Activated CD4-positive, alpha-beta T cell treated with anti-CD3 and anti-CD28 coated beads for 36 hours (primary cell): ENCODE measurements at regions not wholly inside any gene's neighbourhood (a gene's known extent, or its start where the extent isn't known, plus 50 kb on each side); places are given as distances from the start of the nearest gene placed in this dataset.
"Not testable (repeated sequence)": the region's sequence is repeated elsewhere in the genome, so short reads cannot be mapped to it uniquely, and the experiment has no call there.

Experiments used
- ATAC-seq: fragments of 200-7000 bp; cut with Tn5 transposase; one replicate; pipeline ENCODE4 v1.10.0; 2021; ENCODE audit warnings: mild to moderate bottlenecking, moderate library complexity
- CTCF ChIA-PET: fragments of 350-600 bp; sonication (Branson Sonifier 250); formaldehyde crosslinking; loops from one replicate; lab custom pipeline; 2021; ENCODE audit warnings: antibody characterized with exemption; lab: Charles Lee
- POLR2A ChIA-PET: fragments of 350-600 bp; sonication (Branson Sonifier 250); formaldehyde crosslinking; loops from one replicate; lab custom pipeline; 2021; ENCODE audit warnings: antibody characterized with exemption, inconsistent platforms; lab: Charles Lee
- DNase-seq: peaks from one replicate; pipeline ENCODE4 v3.0.0-alpha.2; 2020
- H3K27ac Mint-ChIP-seq: one replicate; pipeline ENCODE4 v1.8.0; 2021; ENCODE audit warnings: mixed read lengths
- H3K27me3 Mint-ChIP-seq: one replicate; pipeline ENCODE4 v1.8.0; 2021; ENCODE audit warnings: mixed read lengths
- H3K36me3 Mint-ChIP-seq: one replicate; pipeline ENCODE4 v1.8.0; 2021; ENCODE audit warnings: low read depth, mixed read lengths
- H3K4me1 Mint-ChIP-seq: one replicate; pipeline ENCODE4 v1.8.0; 2021; ENCODE audit warnings: mixed read lengths
- H3K4me3 Mint-ChIP-seq: one replicate; pipeline ENCODE4 v1.8.0; 2021; ENCODE audit warnings: mild to moderate bottlenecking, moderate library complexity, mixed read lengths
- H3K9me3 Mint-ChIP-seq: one replicate; pipeline ENCODE4 v1.8.0; 2021; ENCODE audit warnings: low read depth, mixed read lengths
- intact Hi-C, 2 experiments: fragments of 100-400 bp; cut with DNase I in 1 of 2; cut with micrococcal nuclease in 1 of 2; formaldehyde crosslinking; loops; one replicate each; pipeline versions ENCODE4 v1.14.2 to v1.15.1; 2022 to 2024; cut with DNase I, micrococcal nuclease

DNA sequence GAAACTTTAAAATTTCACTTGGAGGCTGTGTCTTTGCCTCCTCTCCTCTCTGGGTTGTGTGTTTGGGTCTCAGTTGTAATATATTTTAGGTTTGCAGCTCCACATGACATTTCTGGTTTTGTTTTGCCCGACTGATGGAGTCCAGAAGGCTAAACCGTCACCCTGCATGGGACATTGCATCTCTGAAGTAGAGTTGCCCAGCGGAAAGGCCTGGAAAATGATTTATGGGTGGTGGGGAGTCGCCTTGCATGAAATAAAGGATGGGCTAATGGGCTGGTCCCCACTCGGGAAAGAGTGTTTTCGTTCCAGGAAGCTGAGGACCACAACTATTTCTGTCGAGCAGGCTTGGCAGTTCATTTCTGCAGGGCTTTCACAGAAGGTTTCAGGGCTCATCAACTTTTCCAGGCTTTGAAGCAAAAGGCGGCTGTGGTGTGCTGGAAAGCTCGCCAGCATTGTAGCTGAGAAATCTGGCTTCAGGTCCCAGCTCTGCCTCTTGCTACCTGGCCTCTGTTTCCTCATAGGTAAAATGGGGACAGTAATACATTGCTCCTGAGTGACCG is 74.8 kb upstream of the GSC start:
- DNase-seq (no peak), ATAC-seq (no peak)
- POLR2A ChIA-PET = no interaction called here
- H3K4me3 Mint-ChIP-seq = no peak overlapping the region
- intact Hi-C loops = no loop called here
- H3K9me3 Mint-ChIP-seq = no peaks in the 10 kb centered on the region
- H3K27ac Mint-ChIP-seq = no peak overlapping the region
- CTCF ChIA-PET = no interaction called here
- no peaks in the 10 kb centered on the region for H3K36me3 Mint-ChIP-seq
- H3K4me1 Mint-ChIP-seq = no peaks in the 10 kb centered on the region
- H3K27me3 Mint-ChIP-seq = no peaks in the 10 kb centered on the region

GRCh38 chr14:94840467-94840866 is 70.6 kb upstream of the GSC start:
- Mint-ChIP-seq H3K27me3 (peaks cover 2% of the 10 kb centered on the region), H3K27ac (no peak overlapping the region), H3K36me3 (no peaks in the 10 kb centered on the region), H3K4me3 (no peak overlapping the region), H3K4me1 (no peaks in the 10 kb centered on the region), H3K9me3 (no peaks in the 10 kb centered on the region)
- intact Hi-C loops = no loop called here
- ChIA-PET CTCF (no interaction called here), POLR2A (no interaction called here)
- ATAC-seq (no peak), DNase-seq (no peak)

GRCh38 chr14:94839348-94839747 is 69.4 kb upstream of the GSC start:
- H3K9me3 Mint-ChIP-seq = no peaks in the 10 kb centered on the region
- no peaks in the 10 kb centered on the region for H3K36me3 Mint-ChIP-seq
- intact Hi-C loops = no loop called here
- DNase-seq (no peak), ATAC-seq (no peak)
- no peak overlapping the region for H3K4me3 Mint-ChIP-seq
- H3K27ac Mint-ChIP-seq = no peak overlapping the region
- POLR2A ChIA-PET = no interaction called here
- CTCF ChIA-PET = interaction anchor here (0.6 kb wide), 1 partner anchor 390 kb away, joined by 3 read pairs; no protein-coding TSS in a partner anchor
- no peaks in the 10 kb centered on the region for H3K4me1 Mint-ChIP-seq
- H3K27me3 Mint-ChIP-seq = peaks cover 2% of the 10 kb centered on the region

DNA sequence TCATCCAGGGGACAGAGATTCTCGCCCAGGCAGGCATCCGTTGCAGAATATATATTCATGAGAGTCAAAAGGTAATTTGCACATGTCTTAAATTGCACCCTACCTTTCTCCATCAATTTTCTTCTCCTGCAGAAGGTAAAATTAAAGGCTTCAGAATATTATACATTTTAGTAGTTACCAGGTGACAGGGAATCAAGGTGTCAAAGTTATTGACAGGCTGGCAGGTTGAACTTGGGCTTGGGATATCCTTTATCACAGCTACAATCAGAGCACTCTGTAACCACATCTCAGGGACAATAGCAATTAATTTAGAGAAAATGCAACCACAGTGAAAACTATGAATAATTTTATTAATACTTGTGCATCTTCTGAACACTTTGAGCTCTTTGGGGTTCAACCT is 66.9 kb upstream of the GSC start:
- Mint-ChIP-seq H3K9me3 (no peaks in the 10 kb centered on the region), H3K27me3 (peaks cover 2% of the 10 kb centered on the region), H3K4me3 (no peak overlapping the region), H3K36me3 (no peaks in the 10 kb centered on the region), H3K27ac (no peak overlapping the region), H3K4me1 (no peaks in the 10 kb centered on the region)
- ATAC-seq (no peak), DNase-seq (no peak)
- ChIA-PET POLR2A (no interaction called here), CTCF (no interaction called here)
- intact Hi-C loops = no loop called here

GRCh38 chr14:94833633-94834032 is 63.7 kb upstream of the GSC start:
- intact Hi-C loops = no loop called here
- Mint-ChIP-seq H3K4me1 (no peaks in the 10 kb centered on the region), H3K27ac (no peak overlapping the region), H3K4me3 (no peak overlapping the region), H3K36me3 (no peaks in the 10 kb centered on the region), H3K9me3 (no peaks in the 10 kb centered on the region), H3K27me3 (no peaks in the 10 kb centered on the region)
- ChIA-PET POLR2A (no interaction called here), CTCF (no interaction called here)
- ATAC-seq (no peak), DNase-seq (no peak)

DNA sequence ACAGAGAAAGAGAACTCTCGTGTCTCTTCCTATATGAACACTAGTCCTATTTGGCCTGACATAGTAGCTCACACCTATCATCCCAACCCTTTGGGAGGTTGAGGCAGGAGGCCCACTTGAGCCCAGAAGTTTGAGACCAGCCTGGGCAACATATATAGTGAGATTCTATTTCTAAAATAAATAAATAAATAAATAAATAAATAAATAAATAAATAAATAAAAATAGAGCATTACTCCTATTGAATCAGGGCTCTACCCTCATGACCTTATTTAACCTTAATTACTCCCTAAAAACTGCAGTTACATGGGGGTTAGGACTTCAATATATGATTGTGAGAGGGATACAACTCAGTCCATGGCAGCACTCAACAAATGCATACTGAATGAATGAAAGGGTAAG is 61.2 kb upstream of the GSC start:
- H3K36me3 Mint-ChIP-seq = no peaks in the 10 kb centered on the region
- ChIA-PET POLR2A (no interaction called here), CTCF (no interaction called here)
- no peak overlapping the region for H3K4me3 Mint-ChIP-seq
- H3K27me3 Mint-ChIP-seq = peaks cover 8% of the 10 kb centered on the region
- no peak for DNase-seq
- no peak overlapping the region for H3K27ac Mint-ChIP-seq
- ATAC-seq = no peak
- intact Hi-C loops = no loop called here
- no peaks in the 10 kb centered on the region for H3K9me3 Mint-ChIP-seq
- no peaks in the 10 kb centered on the region for H3K4me1 Mint-ChIP-seq

DNA sequence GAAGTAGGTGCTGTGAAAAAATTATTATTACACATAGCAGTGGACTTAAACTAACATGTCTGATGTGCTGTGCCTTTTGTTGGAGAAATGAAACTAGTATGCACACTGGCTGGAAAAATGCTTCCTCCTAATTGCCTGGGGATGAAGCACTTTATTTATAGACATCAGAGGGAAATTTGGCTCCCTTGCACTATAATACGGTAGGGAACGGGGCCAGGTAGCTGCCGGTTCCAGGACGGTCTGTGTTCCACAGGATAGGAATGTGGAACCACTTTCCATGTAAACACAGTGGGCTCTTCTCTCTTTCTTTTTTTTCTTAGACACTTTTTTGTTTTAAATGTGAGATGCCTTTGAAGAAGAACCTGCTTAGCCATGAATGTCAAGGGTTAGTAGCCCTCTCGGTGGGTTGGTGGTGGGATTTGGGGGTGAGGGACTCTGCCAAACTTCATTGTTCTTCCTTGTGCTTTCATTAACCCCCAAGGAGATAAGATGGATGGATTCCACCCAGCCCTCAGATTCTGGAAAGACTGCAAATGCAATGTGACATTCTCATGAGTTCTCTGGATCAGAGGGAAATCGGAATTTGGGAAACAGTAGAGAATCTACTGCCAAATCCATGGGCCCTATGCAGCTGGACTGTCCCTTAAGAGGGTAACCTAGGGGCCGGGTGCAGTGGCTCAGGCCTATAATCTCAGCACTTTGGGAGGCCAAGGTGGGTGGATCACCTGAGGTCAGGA is 58.0 kb upstream of the GSC start:
- no peak for DNase-seq
- ChIA-PET CTCF (no interaction called here), POLR2A (interaction anchor here (0.6 kb wide), 1 partner anchor 474 kb away, joined by 4 read pairs; no protein-coding TSS in a partner anchor)
- H3K36me3 Mint-ChIP-seq = no peaks in the 10 kb centered on the region
- no peak overlapping the region for H3K4me3 Mint-ChIP-seq
- no peak for ATAC-seq
- no peaks in the 10 kb centered on the region for H3K4me1 Mint-ChIP-seq
- intact Hi-C loops = no loop called here
- no peak overlapping the region for H3K27ac Mint-ChIP-seq
- H3K27me3 Mint-ChIP-seq = peaks cover 24% of the 10 kb centered on the region
- peaks cover 5% of the 10 kb centered on the region for H3K9me3 Mint-ChIP-seq

DNA sequence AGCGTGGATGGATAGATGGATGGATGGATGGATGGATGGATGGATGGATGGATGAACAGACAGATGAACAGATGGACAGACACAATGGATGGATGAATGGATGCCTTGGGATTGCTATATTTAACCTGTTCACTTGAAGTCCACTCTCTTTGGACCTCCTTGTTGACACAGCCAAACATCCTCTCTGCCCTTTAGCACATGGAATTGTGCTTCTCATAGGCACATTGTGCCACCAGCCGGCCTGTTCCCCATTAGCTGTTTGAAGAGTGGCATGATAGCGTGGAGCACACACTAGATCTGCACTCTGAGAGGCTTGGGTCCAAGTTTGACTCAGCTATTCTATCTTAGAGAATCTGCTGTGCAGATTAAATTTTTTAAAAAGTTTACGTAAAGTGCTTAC is 56.9 kb upstream of the GSC start:
- ATAC-seq (no peak), DNase-seq (no peak)
- CTCF ChIA-PET = no interaction called here
- Mint-ChIP-seq H3K4me1 (no peaks in the 10 kb centered on the region), H3K9me3 (peaks cover 5% of the 10 kb centered on the region), H3K27me3 (peaks cover 25% of the 10 kb centered on the region), H3K36me3 (no peaks in the 10 kb centered on the region), H3K4me3 (no peak overlapping the region), H3K27ac (no peak overlapping the region)
- intact Hi-C loops = no loop called here
- POLR2A ChIA-PET = no interaction called here

GRCh38 chr14:94823556-94824341 is 53.8 kb upstream of the GSC start:
- peaks cover 25% of the 10 kb centered on the region for H3K27me3 Mint-ChIP-seq
- intact Hi-C loops = no loop called here
- DNase-seq (no peak), ATAC-seq (no peak)
- no peaks in the 10 kb centered on the region for H3K4me1 Mint-ChIP-seq
- ChIA-PET CTCF (no interaction called here), POLR2A (no interaction called here)
- no peak overlapping the region for H3K4me3 Mint-ChIP-seq
- no peaks in the 10 kb centered on the region for H3K36me3 Mint-ChIP-seq
- H3K27ac Mint-ChIP-seq = no peak overlapping the region
- H3K9me3 Mint-ChIP-seq = peaks cover 5% of the 10 kb centered on the region

- CTCF ChIA-PET = no interaction called here
- no peak for DNase-seq
- no peak for ATAC-seq
- POLR2A ChIA-PET = no interaction called here
- no peak overlapping the region for H3K4me3 Mint-ChIP-seq
- no peaks in the 10 kb centered on the region for H3K4me1 Mint-ChIP-seq
- H3K9me3 Mint-ChIP-seq = peaks cover 5% of the 10 kb centered on the region
- no peaks in the 10 kb centered on the region for H3K36me3 Mint-ChIP-seq
- peaks cover 26% of the 10 kb centered on the region for H3K27me3 Mint-ChIP-seq
- intact Hi-C loops = no loop called here
- no peak overlapping the region for H3K27ac Mint-ChIP-seq
Observed at GRCh38 chr14:94821705-94822104, 51.8 kb upstream of the GSC start.

GRCh38 chr14:94820932-94821331 is 51.0 kb upstream of the GSC start:
- H3K27ac Mint-ChIP-seq, POLR2A ChIA-PET, H3K36me3 Mint-ChIP-seq, CTCF ChIA-PET, ATAC-seq, H3K4me1 Mint-ChIP-seq, H3K4me3 Mint-ChIP-seq, H3K9me3 Mint-ChIP-seq, intact Hi-C loops, DNase-seq: not testable (repeated sequence)
- H3K27me3 Mint-ChIP-seq = peaks cover 19% of the 10 kb centered on the region
